Lung (tissue), 11 donors: ENCODE measurements at regions not wholly inside any gene's neighbourhood (a gene's known extent, or its start where the extent isn't known, plus 50 kb on each side); places are given as distances from the start of the nearest gene placed in this dataset.

Source experiments
- ATAC-seq: fragments of 200-7000 bp; cut with Tn5 transposase; one replicate; pipeline ENCODE4 v1.9.1; 2020; ENCODE audit warnings: moderate number of reproducible peaks; ENCODE audit not compliant: insufficient read depth, low FRiP score
- DNase-seq, 3 donors: peaks; one replicate each; pipeline ENCODE4 v3.0.0-alpha.2; 2013 to 2017
- H3K27ac ChIP-seq, 2 donors: one replicate each; pipeline ENCODE4 v1.5.1; 2013; ENCODE audit warnings: mild to moderate bottlenecking in 2 of 2, moderate library complexity in 2 of 2, control low read depth in 1 of 2, inconsistent platforms in 1 of 2, low read depth in 1 of 2, low read length in 1 of 2
- H3K27me3 ChIP-seq, 3 donors: one replicate each; pipeline ENCODE4 v1.5.1; 2013; ENCODE audit warnings: low read length in 2 of 3; ENCODE audit not compliant: control insufficient read depth in 3 of 3, insufficient read depth in 3 of 3
- H3K36me3 ChIP-seq, 4 donors: one replicate each; pipeline ENCODE4 v1.5.1; 2013; ENCODE audit warnings: low read length in 4 of 4, mild to moderate bottlenecking in 1 of 4, moderate library complexity in 1 of 4; ENCODE audit not compliant: control insufficient read depth in 4 of 4, insufficient read depth in 4 of 4
- H3K4me1 ChIP-seq, 5 donors: one replicate each; pipeline ENCODE4 v1.5.1; 2013; ENCODE audit warnings: low read length in 5 of 5, mild to moderate bottlenecking in 2 of 5, moderate library complexity in 1 of 5; ENCODE audit not compliant: control insufficient read depth in 5 of 5, insufficient read depth in 5 of 5
- H3K4me3 ChIP-seq: one replicate; pipeline ENCODE4 v1.5.1; 2013; ENCODE audit warnings: mild to moderate bottlenecking, control low read depth, moderate library complexity
- H3K9ac ChIP-seq, 2 donors: one replicate each; pipeline ENCODE4 v1.5.1; 2013; ENCODE audit warnings: low read length in 2 of 2, control low read depth in 1 of 2; ENCODE audit not compliant: insufficient read depth in 1 of 2
- H3K9me3 ChIP-seq, 4 donors: one replicate each; pipeline ENCODE4 v1.5.1; 2013; ENCODE audit warnings: low read length in 3 of 4, mild to moderate bottlenecking in 1 of 4, moderate library complexity in 1 of 4; ENCODE audit not compliant: control insufficient read depth in 4 of 4, insufficient read depth in 3 of 4
- CTCF ChIP-seq: IDR thresholded peaks from 2 replicates; pipeline ENCODE4 v1.5.1; 2012; ENCODE audit warnings: mild to moderate bottlenecking; ENCODE audit errors: control extremely low read depth, extremely low read depth
- WGBS, 2 donors: extraction: QIAGEN DNeasy Blood & Tissue Kit; methylation state at CpG; one replicate each; pipeline ENCODE4 v1.1.7; 2013; 5-methylcytosine and 5-hydroxymethylcytosine counted together
- donor health status: control.
- donor health status: control.
- donor health status: Bipolar disorder and iron deficiency.
- donor health status: healthy.
- donor health status: DM: yes; HTN: yes; CAD: no.

DNA sequence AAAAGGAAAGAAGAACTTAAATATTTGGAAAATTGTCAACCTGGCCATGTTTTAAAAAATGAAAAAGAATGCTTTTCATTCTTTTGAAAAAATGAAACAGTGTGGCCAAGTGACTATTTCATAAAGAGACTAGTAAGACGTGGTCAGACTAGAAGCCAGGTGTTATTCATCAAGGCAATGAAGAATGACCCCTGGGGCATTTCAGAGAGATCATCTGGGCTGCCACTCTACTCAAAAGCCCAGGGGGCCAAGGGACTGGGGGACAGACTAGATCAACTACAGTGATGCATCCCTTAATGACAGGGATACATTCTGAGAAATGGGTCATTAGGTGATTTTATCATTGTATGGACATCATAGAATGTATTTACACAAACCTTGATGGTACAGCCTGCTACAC lies 199.4 kb downstream of the STK31 start:
- no peaks in the 10 kb centered on the region for H3K27me3 ChIP-seq
- no peak for ATAC-seq
- no peak for DNase-seq
- H3K4me3 ChIP-seq = no peak overlapping the region
- H3K9me3 ChIP-seq = peaks cover 0 to 4% (median 0%) of the 10 kb centered on the region in 4 donors
- no peak overlapping the region for H3K27ac ChIP-seq
- H3K4me1 ChIP-seq = peaks cover 0 to 2% (median 0%) of the 10 kb centered on the region in 5 donors
- H3K9ac ChIP-seq = no peak overlapping the region
- 50 to 79% methylated on average over 1 of the region's 1 CpG for WGBS, 2 donors
- H3K36me3 ChIP-seq = no peaks in the 10 kb centered on the region
- TF ChIP-seq CTCF = no peak

- Histone ChIP-seq H3K27me3 (no peaks in the 10 kb centered on the region), H3K4me3 (no peak overlapping the region), H3K36me3 (no peaks in the 10 kb centered on the region), H3K27ac (no peak overlapping the region), H3K4me1 (peaks cover 0 to 2% (median 0%) of the 10 kb centered on the region in 5 donors), H3K9me3 (peaks cover 0 to 4% (median 0%) of the 10 kb centered on the region in 4 donors), H3K9ac (no peak overlapping the region)
- WGBS, 2 donors = 52 to 74% methylated on average over 2 of the region's 2 CpGs
- TF ChIP-seq CTCF = no peak
- no peak for ATAC-seq
- no peak for DNase-seq
Observed at GRCh38 chr7:23912065-23912464, 202.0 kb downstream of the STK31 start.

DNA sequence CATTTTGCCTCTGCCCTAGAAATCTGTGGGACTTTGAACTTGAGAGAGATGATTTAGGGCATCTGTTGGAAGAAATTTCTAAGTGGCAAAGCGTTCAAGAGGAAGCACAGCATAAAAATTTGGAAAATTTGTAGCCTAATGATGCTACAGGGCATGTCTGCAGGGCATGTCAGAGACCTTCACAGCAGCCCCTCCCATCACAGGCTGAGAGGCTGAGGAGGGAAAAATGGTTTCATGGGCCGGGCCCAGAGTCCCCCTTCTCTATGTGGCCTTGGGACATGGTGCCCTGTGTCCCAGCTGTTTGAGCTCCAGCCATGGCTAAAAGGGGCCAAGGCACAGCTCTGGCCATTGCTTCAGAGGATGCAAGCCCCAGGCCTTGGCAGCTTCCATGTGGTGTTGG lies 203.0 kb downstream of the STK31 start:
- 80 to 83% methylated on average over 2 of the region's 2 CpGs for WGBS, 2 donors
- H3K27ac ChIP-seq = no peak overlapping the region
- TF ChIP-seq CTCF = no peak
- no peaks in the 10 kb centered on the region for H3K36me3 ChIP-seq
- H3K4me3 ChIP-seq = no peak overlapping the region
- no peak overlapping the region for H3K9ac ChIP-seq
- H3K9me3 ChIP-seq = peaks cover 0 to 4% (median 0%) of the 10 kb centered on the region in 4 donors
- DNase-seq (no peak), ATAC-seq (no peak)
- H3K27me3 ChIP-seq = no peaks in the 10 kb centered on the region
- peaks cover 0 to 2% (median 0%) of the 10 kb centered on the region in 5 donors for H3K4me1 ChIP-seq

GRCh38 chr7:23915236-23915635 lies 205.2 kb downstream of the STK31 start:
- H3K27me3 ChIP-seq = no peaks in the 10 kb centered on the region
- DNase-seq = no peak
- WGBS, 2 donors = 70 to 76% methylated on average over 5 of the region's 5 CpGs
- no peak overlapping the region for H3K27ac ChIP-seq
- no peak for TF ChIP-seq CTCF
- H3K4me1 ChIP-seq = peaks cover 0 to 2% (median 0%) of the 10 kb centered on the region in 5 donors
- no peak for ATAC-seq
- H3K9ac ChIP-seq = no peak overlapping the region
- no peak overlapping the region for H3K4me3 ChIP-seq
- peaks cover 0 to 4% (median 2%) of the 10 kb centered on the region in 4 donors for H3K9me3 ChIP-seq
- H3K36me3 ChIP-seq = no peaks in the 10 kb centered on the region
